Activated T-cell treated with anti-CD3 and anti-CD28 coated beads, Interleukin-2, amount 50 U/mL, for 48 hours (primary cell): ENCODE measurements at regions not wholly inside any gene's neighbourhood (a gene's known extent, or its start where the extent isn't known, plus 50 kb on each side); places are given as distances from the start of the nearest gene placed in this dataset.

Experiments used
- DNase-seq, 2 experiments: peaks; one replicate each; pipeline ENCODE4 v3.0.0-alpha.2; 2020

DNA sequence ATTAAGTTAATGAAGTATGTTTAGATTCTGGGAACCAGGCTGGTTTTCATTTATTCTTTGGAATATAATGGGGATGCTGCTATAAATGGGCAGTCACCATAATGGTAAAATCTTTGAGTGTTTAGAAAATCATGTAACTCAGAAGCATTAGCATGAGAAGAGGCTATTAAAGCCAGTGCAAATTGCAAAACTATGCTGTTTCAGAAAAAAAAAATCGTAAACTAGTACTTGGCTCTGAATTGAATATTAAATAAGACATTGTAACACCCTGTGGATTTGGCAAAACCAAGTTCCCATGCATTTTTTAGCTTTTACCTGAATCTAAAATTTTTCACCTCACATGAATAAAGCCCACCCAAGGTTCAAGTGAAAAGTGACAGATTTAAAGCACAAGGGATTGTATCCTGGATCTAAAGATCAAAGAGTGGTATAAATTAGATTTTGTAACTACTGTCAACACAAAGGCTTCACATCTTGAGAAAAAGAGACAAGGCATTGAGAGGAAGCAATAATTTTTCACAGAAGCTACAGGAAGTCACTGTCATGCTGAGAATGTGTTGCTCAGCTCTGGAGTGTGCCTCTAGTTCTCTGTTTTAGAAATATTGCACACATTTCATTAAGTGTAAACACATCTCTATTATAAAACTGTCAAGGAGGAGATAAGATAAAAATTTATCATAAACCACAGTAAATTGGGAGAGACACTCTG is 142.2 kb downstream of the ABCA8 start:
- DNase-seq, result no peak

DNA sequence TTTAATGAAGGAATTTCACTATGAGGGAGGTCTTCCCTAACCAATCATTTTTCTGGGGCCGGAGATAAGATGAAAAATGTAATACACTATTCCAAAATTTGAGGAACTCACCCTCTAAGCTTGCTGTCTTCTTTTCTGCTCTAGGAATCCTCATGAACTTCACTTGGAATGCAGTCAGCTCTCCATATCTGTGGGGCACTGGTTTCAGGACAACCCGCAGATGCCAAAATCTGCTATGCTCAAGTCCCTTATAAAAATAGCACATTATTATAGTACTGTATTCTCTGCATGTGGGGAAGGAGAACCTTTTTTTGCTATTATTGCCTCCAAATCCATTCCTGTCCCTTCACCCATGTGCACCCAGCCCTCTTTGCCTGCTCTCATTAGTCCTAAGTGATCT is 146.0 kb downstream of the ABCA8 start:
- no peak for DNase-seq

DNA sequence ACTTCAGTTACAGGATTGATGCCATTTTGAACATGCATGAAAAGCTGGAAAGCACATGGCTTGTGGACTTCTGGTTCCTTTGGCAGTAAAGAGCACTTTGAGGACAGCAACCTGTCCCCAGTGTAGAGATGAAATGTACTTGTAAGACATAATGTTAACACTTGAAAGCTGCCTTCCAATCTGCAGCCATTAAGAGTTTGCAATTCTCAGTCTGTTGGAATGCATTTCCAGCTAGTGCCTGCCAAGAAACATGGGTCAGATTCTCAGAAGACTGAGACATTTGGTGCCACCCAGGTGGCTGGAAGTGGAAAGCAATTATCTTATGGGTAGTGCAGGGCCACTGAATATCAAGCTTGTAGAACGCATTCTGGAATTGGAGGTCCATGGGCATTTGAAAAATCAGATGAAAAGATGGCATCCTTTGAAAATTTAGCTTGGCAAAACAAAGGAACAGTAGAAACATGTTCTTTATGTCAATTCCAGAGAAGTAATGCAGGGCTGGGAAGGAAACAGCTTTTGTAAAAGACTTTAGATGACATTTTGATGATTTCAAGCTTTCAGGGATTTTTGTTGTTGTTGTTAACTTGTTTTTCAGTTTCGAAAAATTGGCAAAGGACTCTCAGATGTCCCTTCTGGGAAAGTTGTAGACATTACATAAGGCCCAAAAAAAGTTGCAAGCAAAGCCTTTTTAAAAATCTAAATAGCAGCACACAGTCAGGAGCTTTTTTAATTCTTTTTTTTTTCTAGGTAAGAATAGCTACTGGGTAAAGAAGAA is 147.0 kb downstream of the ABCA8 start:
- no peak for DNase-seq

DNA sequence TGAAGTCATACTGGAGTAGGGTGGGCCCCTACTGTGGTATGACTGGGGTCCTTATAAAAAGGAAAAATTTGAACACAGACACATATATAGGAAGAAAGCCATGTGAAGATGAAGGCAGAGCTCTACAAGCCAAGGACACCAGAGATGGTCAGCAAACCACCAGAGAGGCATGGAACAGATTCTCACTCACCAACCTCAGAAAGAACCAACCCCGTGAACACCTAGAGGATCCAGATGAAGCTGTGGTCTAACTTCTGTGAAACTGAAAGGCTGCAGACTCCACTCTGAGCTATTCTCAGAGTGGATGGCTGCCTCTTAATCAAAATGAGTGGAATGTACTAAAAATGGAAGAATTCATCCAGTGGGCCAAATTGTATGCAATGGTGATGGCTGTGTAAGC is 149.6 kb downstream of the ABCA8 start:
- DNase-seq, result no peak

DNA sequence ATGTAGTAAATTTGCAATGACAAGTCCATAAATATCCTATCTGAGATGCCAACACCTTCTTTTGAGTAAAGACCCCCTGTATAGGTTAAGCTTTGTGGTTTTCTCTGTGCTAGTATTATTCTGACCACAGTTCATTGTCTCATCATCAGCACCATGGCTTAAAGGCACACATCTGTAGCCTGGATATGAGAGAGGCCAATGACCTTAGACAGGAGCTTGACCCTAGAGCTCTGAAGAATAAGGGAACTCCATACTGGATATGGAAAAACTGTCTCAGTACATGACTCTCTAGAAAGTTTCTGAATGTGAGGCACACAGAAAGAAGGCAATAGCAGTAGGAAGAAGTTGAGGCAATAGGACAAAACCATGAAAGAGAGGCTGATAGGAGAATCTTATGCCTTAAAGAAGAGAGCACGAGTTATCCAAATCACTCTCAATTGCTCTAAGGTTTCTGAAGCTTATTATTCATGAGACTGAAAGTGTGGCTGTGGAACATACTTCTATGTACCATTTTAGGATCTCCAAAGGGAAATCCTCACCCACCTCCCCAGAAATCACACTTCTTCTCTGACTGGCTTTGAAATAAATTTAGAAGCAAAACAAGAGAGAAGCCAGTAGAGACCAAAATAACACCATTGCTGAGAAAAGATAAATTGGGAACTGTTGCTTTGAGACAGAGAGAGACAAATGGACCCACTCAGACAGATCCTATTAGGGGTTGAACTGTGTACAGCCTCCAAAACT is 150.2 kb downstream of the ABCA8 start:
- DNase-seq, result no peak

DNA sequence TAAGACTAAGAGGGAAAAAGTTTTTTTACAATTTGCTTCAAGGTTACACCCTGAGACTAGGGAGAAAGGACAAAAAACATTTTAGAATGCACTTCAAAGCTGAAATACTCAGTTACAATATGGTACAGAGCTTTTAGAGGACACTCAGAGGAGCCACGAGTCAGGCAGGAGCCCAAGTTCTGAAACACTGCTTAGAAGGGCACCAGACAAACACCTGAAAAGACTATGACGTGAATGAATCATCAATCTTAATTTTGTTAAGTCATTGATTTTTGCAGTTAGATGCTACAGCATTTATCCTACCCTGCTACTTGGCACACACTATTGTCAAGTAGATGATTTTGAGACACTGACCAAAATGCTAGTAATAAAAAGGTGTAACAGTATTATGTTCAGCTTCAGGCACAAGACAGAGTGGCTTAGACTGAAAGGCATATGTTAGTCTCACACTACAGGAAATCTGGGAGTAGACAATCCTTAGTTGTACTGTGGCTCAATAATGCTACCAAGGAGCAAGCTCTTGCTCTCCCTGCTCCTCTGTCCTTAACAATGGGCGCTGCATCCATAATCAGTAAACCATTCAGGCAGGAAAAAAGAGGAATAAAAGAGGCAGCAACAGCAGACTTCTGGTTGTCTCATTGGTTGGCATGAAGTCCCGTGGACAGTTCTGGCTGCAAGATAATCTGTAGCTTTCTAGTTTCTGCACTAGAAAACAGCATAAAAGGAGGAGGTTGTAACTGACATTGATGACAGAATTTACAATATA is 151.8 kb downstream of the ABCA8 start:
- DNase-seq, result no peak

DNA sequence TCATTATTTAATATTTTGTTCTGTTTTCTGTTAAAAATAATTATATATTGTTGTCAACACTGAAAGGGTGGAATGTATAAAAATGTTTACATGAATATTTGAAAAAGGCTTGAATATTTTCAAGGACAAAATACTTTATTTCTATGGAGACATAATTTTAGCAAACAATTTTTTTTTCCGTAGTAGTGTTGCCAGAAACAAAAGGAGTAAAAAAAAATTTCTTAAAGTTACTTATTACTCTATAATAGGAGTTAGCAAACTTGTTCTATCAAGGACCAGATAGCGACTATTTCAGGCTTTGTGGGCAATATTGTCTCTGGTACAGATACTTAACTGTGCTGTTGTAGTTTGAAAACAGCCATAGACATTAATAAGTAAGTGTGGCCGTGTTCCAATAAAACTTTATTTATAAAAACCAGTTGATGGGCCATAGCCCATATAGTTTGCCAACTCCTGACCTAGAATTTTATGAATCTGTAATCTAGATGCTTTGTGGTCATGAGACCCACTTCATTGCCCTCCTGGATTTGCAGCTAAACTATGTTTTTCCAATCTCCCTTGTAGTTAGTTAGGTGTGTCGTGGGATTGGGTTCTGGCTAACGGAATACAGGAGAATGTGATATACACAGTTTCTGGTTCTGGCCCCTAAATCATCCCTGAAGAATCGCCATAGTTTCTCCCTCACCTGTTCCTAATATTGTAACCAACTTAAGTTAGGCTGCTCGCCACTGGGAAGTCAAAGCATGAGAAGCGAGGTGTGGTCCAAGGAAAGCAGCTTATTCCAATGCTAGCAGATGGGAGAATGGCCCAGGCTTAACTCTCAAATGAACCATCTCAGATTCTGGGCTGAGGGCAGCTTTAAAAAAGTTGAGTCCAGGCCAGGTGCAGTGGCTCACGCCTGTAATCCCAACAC is 153.6 kb downstream of the ABCA8 start:
- no peak for DNase-seq

DNA sequence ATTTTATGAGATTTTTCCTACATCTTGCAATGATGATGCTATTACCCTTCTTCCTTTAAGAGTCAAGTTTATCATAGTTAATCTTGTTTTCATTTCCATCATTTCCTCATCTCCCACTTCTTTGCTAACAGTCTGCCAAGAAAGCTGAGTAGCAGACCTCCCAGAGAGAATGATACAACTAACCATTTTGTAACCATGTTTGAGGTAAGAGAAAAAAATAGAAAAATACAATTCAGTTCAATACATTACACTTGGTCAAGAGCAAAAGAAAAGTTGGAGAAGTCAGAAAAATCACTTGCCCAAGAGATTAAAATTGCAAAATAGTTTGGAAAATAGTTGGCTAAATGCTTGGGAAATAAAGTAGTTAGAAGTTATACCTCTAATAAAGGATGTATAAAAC is 154.4 kb downstream of the ABCA8 start:
- DNase-seq, result no peak

DNA sequence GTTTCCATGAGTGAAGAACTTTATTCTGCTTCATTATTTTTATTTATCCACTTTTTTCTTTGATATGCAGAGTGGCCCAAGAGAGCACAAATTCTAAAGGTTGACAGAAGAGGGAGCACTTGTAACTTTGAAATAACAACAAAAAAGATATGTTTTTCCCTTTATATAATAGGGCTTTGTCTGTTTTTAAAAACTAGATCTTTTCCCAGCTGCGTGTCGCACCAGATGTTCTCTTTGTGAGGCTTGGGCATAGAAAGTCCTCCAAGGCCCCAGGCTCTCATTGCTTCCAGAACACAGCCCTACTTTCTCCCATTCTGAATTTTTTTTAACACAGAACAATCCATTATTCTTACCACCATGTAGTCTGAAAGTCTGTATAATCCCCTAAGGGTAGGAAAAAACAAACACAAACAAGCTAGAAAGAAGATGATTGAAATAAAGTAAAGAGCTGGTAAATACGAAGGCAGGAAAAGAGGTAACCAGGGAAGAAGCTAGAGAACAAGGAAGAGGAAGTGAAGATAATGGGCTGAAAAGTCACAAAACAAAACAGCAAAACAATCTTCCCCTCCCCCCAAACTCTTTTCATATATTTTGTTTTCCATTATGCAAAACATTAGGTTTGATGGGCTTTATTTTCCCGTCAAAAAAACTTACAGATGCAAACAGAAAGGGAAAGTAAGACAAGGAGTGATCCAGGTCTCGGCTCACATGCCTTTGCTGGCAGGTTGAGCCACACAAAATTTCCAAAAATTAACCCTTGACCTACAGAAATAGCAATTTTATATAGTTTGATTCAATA is 160.4 kb downstream of the ABCA8 start:
- no peak for DNase-seq

DNA sequence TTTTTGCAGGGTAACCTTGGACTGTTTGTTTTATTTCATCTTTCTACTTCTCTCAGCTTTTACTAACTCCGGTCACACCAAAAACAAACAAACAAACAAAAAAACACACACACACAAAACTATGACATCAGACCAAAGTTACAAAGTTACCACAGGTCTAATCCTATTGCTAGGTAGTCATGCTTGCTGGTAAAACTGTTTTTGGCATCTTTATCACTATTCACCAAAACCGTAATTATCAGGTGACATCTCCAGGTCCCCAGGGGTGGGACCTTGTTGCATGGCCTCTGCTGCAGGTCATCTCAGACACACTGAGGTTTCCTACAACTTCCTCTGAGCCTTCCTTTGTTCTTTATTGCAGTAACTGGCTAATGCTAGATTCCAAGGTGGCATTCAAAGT is 162.3 kb downstream of the ABCA8 start:
- DNase-seq, result no peak

DNA sequence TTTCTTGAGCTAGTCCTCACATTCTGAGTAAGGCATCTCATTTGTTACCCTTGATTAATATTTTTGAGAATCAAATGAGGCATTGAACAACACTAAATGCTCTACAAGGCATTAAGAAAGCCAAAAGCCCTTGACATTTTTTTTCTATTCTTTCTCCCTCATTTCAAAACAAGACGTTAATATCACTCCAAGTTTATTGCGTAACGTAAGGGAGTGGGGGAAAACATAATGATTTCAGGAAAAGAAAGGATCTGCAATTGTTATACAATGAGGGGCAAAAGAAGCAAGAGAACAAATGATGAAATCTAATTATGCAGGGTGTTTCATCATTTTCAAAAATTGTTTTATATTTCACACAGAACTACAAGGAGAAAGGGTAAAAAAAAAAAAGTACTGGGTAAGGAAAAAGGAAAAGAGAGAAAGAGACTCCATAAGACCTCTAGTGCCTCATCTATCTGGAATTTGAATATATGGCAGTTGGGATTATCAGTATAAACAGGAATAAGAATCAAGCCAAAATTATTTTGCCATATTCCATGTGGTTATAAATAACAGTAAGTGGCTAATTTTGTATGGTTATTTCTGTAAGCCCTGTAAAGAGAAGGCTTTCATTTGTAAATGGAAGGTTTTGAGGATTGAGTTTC is 163.0 kb downstream of the ABCA8 start:
- no peak for DNase-seq

DNA sequence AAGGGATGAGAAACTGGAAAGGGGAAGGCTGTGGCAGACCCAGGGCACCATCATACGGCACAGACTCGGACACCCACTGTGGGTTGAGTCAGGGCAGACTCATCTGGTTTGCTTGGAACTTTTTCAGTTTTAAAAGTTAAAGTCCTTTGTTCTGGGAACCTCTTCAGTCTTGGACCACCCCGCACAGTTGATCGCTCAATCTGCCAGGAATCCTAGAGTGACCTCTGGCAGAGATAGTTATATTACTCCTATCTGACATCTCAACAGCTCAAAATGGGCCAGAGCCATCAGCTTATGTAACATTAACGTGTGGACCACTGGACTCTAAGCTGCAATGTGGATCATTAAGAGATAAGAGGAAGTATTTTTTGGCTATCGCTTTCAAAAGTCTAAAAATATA is 164.3 kb downstream of the ABCA8 start:
- DNase-seq, result no peak

DNA sequence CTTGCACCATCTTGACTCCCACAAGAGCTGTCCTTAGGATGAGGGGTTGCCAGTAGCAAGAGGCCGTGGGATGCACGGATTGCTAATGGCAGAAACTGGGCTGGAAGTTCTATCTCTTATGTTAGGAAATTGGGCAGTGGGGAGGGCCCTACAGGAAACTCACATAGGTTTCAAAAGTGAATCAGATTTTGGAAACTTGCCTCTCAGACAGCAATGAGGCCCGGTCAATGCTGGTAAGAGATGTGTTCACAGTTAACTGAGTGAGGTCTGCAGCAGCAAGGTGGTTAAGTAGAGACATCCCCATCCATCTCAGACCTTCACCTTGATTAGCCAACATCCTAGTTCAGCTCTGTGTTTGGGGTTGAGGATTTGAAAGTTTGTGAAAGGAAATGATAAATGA is 164.7 kb downstream of the ABCA8 start:
- DNase-seq, result no peak

DNA sequence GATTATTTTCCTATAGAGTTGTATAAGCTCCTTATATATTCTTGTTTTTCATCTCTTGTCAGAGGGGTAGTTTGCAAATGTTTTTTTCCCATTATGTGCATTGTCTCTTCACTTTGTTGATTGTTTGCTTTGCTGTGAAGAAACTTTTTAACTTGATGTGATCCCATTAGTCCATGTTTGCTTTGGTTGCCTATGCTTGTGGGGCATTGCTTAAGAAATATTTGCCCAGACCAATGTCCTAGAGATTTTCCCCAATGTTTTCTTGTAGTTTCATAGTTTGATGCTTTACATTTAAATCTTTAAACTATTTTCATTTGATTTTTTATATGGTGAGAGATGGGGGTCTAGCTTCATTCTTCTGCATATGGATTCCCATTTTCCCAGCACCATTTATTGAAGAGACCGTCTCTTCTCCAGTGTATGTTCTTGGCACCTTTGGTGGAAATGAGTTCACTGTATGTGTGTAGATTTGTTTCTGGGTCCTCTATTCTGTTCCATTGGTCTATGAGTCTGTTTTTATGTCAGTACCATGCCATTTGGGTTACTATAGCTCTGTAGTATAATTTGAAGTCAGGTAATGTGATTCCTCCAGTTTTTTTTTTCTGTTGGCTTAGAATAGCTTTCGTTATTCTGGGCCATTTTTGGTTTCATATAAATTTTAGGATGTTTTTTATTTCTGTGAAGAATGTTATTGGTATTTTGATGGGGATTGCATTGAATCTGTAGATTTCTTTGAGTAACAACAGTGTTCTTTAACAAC is 165.8 kb downstream of the ABCA8 start:
- DNase-seq, result no peak

DNA sequence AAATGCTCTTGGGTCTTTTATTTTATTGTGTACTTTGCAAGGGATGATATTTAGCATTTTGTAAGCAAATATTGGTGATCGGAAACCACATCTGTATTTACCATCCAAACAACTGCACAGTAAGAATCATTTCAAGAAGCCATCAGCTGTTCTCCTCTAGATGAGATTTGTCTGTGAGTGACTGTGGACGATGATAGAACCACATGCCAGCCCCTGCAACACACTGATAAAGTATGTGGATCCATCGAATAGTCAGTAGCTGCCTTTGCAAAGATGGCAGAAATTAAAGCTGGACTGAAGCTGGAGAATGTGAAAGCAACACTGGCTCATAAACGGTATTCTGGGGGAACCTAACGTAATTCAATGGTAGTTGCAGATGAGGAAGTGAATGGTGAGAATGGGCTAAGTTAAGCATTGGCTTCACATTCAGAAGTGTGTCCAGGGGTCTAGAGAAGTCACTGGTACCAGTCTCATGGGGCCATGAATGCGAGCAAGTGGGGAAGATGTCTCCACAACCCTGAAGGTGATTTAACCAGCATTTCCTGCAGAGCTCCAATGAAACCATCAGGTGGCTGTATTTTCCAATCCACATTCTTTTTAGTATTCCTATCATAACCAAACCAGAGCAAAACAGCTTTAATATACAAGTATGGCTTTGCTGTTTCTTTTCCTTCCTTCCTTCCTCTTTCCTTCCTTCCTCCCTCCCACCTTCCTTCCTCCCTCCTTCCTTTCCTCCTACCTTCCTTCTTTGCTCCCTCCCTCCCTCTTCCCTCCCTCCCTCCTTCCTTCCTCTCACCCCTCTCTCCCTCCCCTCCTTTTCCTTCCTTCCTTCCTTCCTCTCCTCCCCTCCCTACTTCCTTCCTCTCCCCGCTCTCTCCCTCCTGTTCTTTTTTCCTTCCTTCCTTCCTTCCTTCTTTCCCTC is 169.4 kb downstream of the ABCA8 start:
- DNase-seq, result no peak

DNA sequence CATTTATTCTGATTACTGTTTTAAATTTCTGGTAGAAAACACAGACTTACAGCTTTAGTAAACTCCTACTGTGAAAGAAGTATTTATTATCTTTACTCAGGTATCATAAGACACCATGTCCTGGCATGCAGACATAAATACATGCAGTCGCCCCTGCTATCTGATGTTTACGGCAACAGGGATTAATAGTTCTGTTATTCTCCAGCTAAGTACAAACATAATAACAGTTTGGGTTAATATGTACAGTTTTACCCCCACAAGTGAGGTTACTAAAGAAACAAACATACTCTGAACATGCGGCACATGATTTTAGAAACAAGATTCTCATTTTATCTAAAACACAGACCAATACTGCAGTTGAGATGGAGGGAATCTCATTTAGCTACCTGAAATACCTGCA is 170.8 kb downstream of the ABCA8 start:
- DNase-seq, result no peak

DNA sequence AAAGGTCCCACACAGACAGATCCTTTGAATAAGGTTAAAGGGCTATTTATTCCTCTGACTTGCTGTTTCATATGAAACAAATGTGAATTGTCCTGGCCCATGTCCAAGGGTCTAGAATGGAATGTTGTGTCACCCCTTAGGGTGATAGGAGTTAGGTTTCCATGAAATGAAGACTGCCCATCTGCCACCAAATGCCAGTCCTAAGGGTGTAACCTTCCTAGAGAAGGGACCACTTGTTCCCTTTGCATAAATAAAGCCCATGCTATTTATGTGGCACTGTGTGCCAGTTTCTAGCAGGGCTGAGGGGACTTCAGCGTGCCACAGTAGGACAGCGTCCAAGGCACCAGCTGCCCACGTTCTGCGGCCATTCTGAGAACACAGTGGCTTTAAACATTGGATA is 171.3 kb downstream of the ABCA8 start:
- DNase-seq, result no peak

DNA sequence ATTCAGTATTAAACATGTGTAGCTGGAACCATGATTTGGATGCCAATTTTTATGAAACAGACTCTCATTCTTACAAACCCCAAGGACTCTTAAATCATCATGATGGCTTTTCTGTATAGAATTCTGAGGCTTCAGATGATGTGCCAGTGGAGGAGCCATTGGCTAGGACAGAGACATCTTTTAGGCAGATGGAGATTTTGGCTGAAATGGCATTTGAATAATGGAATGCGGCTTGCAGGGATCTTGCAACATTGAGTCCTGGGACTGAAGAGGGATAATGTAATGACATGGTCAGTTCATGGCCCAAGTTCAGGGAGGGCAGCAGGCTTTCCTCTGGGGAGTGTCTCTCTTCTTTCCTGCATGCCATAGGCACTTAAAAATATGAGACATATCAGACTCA is 172.4 kb downstream of the ABCA8 start:
- DNase-seq, result no peak

DNA sequence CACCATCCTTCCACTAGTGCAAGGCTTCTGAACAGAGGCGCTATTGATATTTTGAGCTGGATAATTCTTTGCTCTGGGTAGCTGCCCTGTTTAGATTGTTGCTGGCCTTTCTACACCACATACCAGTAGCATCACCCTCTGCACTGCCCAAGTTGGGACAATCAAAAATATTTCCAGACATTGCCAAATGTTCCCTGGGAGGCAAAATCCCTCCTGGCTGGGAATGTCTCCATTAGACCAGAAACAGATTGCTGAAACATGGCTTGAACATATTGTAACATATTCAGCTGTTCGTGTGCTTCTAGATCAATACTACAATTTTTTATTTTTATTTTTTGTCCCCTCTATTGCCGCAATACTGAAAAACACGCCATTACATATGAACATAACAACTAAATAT is 174.6 kb downstream of the ABCA8 start:
- DNase-seq, result no peak
